ENCODE measurements at regions not wholly inside any gene's neighbourhood (a gene's known extent, or its start where the extent isn't known, plus 50 kb on each side); places are given as distances from the start of the nearest gene placed in this dataset.

DNA sequence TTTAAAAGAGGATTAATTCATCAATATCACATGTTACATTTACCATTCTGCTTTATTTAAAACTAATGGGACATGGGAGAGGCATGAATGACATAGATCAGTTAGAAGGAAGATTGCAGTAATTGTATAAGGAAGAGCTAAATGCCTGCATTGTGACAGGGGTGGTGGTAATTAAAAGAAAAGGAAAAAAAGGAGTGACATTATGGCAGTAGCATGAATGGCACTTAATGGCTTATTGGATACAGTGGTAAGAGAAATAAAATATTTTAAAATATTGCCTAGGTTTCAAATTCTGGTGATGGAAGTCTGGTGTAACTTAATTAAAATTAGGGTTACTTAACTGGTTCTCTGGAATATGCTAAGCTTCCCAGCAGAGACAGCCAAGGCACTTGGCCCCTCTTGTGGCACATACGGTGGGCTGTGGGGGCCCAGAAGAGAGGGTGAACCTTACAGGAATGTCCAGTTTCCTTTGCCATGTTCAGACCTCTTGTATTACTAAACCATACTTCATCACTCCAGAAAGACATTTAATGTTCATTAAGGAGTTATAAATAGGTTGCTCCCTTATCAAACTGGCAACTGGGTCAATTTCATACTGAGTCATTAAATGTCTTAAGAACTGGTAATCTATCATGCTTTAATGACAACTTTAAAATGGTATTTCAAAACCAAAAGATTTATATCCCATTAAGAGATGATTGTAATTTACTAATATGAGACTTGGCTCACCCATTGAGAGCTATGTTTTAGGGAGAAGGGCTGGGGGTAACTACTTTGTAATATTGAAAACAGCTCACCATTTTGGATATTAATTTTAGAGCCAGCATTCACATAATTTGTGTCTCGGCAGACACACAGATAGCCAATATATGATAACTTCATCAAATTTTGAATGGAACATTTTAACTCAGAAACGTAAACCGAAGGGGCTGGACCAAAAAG, 798.9 kb upstream of the PIK3C3 start:
- TF ChIP-seq, protein P1, sequence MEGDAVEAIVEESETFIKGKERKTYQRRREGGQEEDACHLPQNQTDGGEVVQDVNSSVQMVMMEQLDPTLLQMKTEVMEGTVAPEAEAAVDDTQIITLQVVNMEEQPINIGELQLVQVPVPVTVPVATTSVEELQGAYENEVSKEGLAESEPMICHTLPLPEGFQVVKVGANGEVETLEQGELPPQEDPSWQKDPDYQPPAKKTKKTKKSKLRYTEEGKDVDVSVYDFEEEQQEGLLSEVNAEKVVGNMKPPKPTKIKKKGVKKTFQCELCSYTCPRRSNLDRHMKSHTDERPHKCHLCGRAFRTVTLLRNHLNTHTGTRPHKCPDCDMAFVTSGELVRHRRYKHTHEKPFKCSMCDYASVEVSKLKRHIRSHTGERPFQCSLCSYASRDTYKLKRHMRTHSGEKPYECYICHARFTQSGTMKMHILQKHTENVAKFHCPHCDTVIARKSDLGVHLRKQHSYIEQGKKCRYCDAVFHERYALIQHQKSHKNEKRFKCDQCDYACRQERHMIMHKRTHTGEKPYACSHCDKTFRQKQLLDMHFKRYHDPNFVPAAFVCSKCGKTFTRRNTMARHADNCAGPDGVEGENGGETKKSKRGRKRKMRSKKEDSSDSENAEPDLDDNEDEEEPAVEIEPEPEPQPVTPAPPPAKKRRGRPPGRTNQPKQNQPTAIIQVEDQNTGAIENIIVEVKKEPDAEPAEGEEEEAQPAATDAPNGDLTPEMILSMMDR (IDR thresholded peaks at IDR 0.05) = no peak
- no peak for TF ChIP-seq EZH2phosphoT487 (IDR thresholded peaks at IDR 0.05)
